ENCODE measurements at regions not wholly inside any gene's neighbourhood (a gene's known extent, or its start where the extent isn't known, plus 50 kb on each side); places are given as distances from the start of the nearest gene placed in this dataset.

- ChIA-PET POLR2A (no interaction called here), CTCF (interaction anchor here (0.6 kb wide), 1 partner anchor 1861 kb away, joined by 3 read pairs; no protein-coding TSS in a partner anchor)
Measured at GRCh38 chr10:100693821-100694220, 51.6 kb upstream of the PAX2 start.

Measured in activated CD8-positive, alpha-beta memory T cell treated with anti-CD3 and anti-CD28 coated beads for 36 hours (primary cell).